NK-92 treated with Interleukin-12 subunit alpha and Interleukin-12 subunit beta, amount 100 ng/mL, for 24 hours (cell line): ENCODE measurements at regions not wholly inside any gene's neighbourhood (a gene's known extent, or its start where the extent isn't known, plus 50 kb on each side); places are given as distances from the start of the nearest gene placed in this dataset.

ENCODE experiments used
- DNase-seq: peaks from one replicate; lab custom pipeline; 2025; lab: John Stamatoyannopoulos, UW

GRCh38 chr3:68057637-68058320, 403.4 kb upstream of the SUCLG2 start:
- no peak for DNase-seq

GRCh38 chr3:68056556-68056955, 402.1 kb upstream of the SUCLG2 start:
- DNase-seq = no peak

- no peak for DNase-seq
Observed at GRCh38 chr3:68055215-68055614, 400.8 kb upstream of the SUCLG2 start.

GRCh38 chr3:68049776-68050175, 395.4 kb upstream of the SUCLG2 start:
- DNase-seq = no peak

GRCh38 chr3:68045976-68046375, 391.6 kb upstream of the SUCLG2 start:
- DNase-seq = no peak

GRCh38 chr3:68033867-68034266, 379.5 kb upstream of the SUCLG2 start:
- no peak for DNase-seq

- no peak for DNase-seq
Observed at GRCh38 chr3:68032209-68032608, 377.8 kb upstream of the SUCLG2 start.

- DNase-seq = no peak
Observed at GRCh38 chr3:68025189-68025588, 370.8 kb upstream of the SUCLG2 start.

GRCh38 chr3:68019876-68020275, 365.5 kb upstream of the SUCLG2 start:
- DNase-seq = no peak

- DNase-seq = no peak
Observed at GRCh38 chr3:68018275-68018674, 363.9 kb upstream of the SUCLG2 start.

- no peak for DNase-seq
Observed at GRCh38 chr3:68017069-68017468, 362.7 kb upstream of the SUCLG2 start.

GRCh38 chr3:68009900-68010299, 355.5 kb upstream of the SUCLG2 start:
- no peak for DNase-seq

GRCh38 chr3:68007621-68008226, 353.3 kb upstream of the SUCLG2 start:
- DNase-seq = no peak

- DNase-seq = no peak
Observed at GRCh38 chr3:68006646-68007045, 352.2 kb upstream of the SUCLG2 start.

GRCh38 chr3:68004091-68004490, 349.7 kb upstream of the SUCLG2 start:
- no peak for DNase-seq

GRCh38 chr3:67998281-67998680, 343.9 kb upstream of the SUCLG2 start:
- no peak for DNase-seq

GRCh38 chr3:67995206-67995605, 340.8 kb upstream of the SUCLG2 start:
- DNase-seq = no peak

GRCh38 chr3:67986706-67987105, 332.3 kb upstream of the SUCLG2 start:
- DNase-seq = no peak

GRCh38 chr3:67983166-67983565, 328.8 kb upstream of the SUCLG2 start:
- DNase-seq = no peak

- no peak for DNase-seq
Observed at GRCh38 chr3:67981077-67981476, 326.7 kb upstream of the SUCLG2 start.

GRCh38 chr3:67979342-67979741, 324.9 kb upstream of the SUCLG2 start:
- DNase-seq = no peak

GRCh38 chr3:67977762-67978161, 323.4 kb upstream of the SUCLG2 start:
- DNase-seq = no peak

- no peak for DNase-seq
Observed at GRCh38 chr3:67976663-67977062, 322.3 kb upstream of the SUCLG2 start.

GRCh38 chr3:67964596-67964995, 310.2 kb upstream of the SUCLG2 start:
- no peak for DNase-seq
